ENCODE measurements at regions not wholly inside any gene's neighbourhood (a gene's known extent, or its start where the extent isn't known, plus 50 kb on each side); places are given as distances from the start of the nearest gene placed in this dataset.

- no peak for TF ChIP-seq ZC3H11A (IDR thresholded peaks at IDR 0.05)
- no peak for TF ChIP-seq CBX8 (IDR thresholded peaks at IDR 0.05)
- no peak for TF ChIP-seq BCL3 (IDR thresholded peaks at IDR 0.05)
- no peak for TF ChIP-seq EP300 (IDR thresholded peaks at IDR 0.05)
- TF ChIP-seq RCOR1 (IDR thresholded peaks at IDR 0.05; ENCODE audit: low read depth, low read length) = no peak
- TF ChIP-seq MAZ (IDR thresholded peaks at IDR 0.05; ENCODE audit: borderline replicate concordance, low read depth, low read length) = no peak
- TF ChIP-seq SMC3 (IDR thresholded peaks at IDR 0.05) = no peak
- TF ChIP-seq FOSL2 (IDR thresholded peaks at IDR 0.05) = no peak
- no peak for TF ChIP-seq FOSL2 (CRISPR knock-in tag; IDR thresholded peaks at IDR 0.05)
- TF ChIP-seq NPAS2 (CRISPR knock-in tag; IDR thresholded peaks at IDR 0.05; ENCODE audit: borderline replicate concordance) = no peak
- no peak for TF ChIP-seq EHMT2 (IDR thresholded peaks at IDR 0.05; ENCODE audit: low read depth)
- no peak for TF ChIP-seq KDM5A (IDR thresholded peaks at IDR 0.05)
- no peak for TF ChIP-seq CBX2 (IDR thresholded peaks at IDR 0.05; ENCODE audit: borderline replicate concordance, low read depth)
- TF ChIP-seq FOSB (CRISPR knock-in tag; IDR thresholded peaks at IDR 0.05) = no peak
- no peak for TF ChIP-seq HOXB5 (CRISPR knock-in tag; IDR thresholded peaks at IDR 0.05)
- TF ChIP-seq JUNB (IDR thresholded peaks at IDR 0.05) = no peak
- TF ChIP-seq ZFP36 (IDR thresholded peaks at IDR 0.05; ENCODE audit: borderline replicate concordance, partially characterized antibody) = no peak
- TF ChIP-seq RARB (CRISPR knock-in tag; IDR thresholded peaks at IDR 0.05) = no peak
- no peak for TF ChIP-seq ELK1 (IDR thresholded peaks at IDR 0.05; ENCODE audit: low read depth, low read length)
- no peak for TF ChIP-seq KDM1A (IDR thresholded peaks at IDR 0.05; ENCODE audit: low read depth)
- no peak for TF ChIP-seq HOXB13 (CRISPR knock-in tag; IDR thresholded peaks at IDR 0.05; ENCODE audit: low read depth)
- Histone ChIP-seq H3K4me2 (no peak overlapping the region), H3K4me3 (no peak overlapping the region), H3K4me1 (no peaks in the 10 kb centered on the region), H3K27ac (no peak overlapping the region), H3K9me3 (0 out of 3 replicates have a peak, but pooled peaks cover 3% of the 10 kb centered on the region)
- ATAC-seq (no peak), FAIRE-seq (no peak), DNase-seq (ENCODE audit: low read depth in 1 of 2, low spot score in 1 of 2) (no peak)
- CTCF ChIA-PET = interaction anchor here (1.2 to 1.6 kb wide), 2 partner anchors 10 to 29 kb away, joined by 3 read pairs; no protein-coding TSS in a partner anchor
- POLR2A ChIA-PET = no interaction called here
- 87% methylated on average over 10 of the region's 10 CpGs for WGBS (ENCODE audit: missing lambda C conversion rate)
These were observed 131.4 kb upstream of the ID2 start for GRCh38 chr2:8550481-8550880.

DNA sequence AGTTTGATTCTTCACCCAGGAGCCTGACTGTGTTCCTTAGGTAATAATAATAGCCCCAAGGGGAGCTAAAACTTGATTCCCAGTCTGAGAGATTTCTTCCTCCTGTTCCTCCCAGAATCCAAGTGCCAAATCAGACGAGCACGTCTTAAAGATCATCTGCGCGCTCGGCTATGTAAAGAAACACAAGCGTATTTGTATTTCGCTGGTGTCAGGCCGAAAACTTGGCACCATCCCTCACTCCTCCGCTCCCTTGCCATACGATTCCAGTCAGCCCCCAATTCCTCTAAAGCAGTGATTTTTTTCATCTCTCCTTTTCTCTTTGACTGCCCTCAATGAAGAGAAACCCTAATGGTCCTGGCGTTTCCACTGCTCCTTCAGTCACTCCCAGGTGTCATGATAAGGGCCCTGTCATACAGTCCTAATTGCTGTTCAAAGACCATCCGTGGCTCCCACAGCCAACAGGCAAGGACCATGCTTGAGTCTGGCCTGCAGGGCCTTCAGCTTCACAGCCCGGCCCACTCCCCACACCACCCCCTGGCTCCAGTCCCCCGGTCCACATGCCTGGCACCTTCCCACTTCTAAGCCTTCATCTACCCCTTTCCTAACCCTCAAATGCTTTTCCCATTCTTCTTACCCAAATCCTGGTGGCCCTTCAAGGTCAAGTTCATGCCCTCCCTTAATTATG is 130.8 kb upstream of the ID2 start:
- ChIA-PET POLR2A (no interaction called here), CTCF (no interaction called here)
- no peak overlapping the region for H3K4me2 ChIP-seq
- DNase-seq (ENCODE audit: low read depth in 1 of 2, low spot score in 1 of 2) = no peak
- H3K9me3 ChIP-seq = 0 out of 3 replicates have a peak, but pooled peaks cover 3% of the 10 kb centered on the region
- no peaks in the 10 kb centered on the region for H3K4me1 ChIP-seq
- no peak for ATAC-seq
- WGBS (ENCODE audit: missing lambda C conversion rate) = 82% methylated on average over 14 of the region's 14 CpGs
- TF ChIP-seq BCL3 (IDR thresholded peaks at IDR 0.05) = no peak
- no peak for TF ChIP-seq CBX2 (IDR thresholded peaks at IDR 0.05; ENCODE audit: borderline replicate concordance, low read depth)
- no peak for TF ChIP-seq FOSL2 (IDR thresholded peaks at IDR 0.05)
- no peak for TF ChIP-seq FOSL2 (CRISPR knock-in tag; IDR thresholded peaks at IDR 0.05)
- no peak for TF ChIP-seq MAX (IDR thresholded peaks at IDR 0.05)
- no peak for TF ChIP-seq RAD21 (conservative IDR thresholded peaks at IDR 0.05 in 1 of 2, IDR thresholded peaks at IDR 0.05 in 1 of 2)
- no peak for TF ChIP-seq EP300 (IDR thresholded peaks at IDR 0.05)
- TF ChIP-seq USF2 (IDR thresholded peaks at IDR 0.05) = no peak
- TF ChIP-seq SREBF2 (IDR thresholded peaks at IDR 0.05) = no peak
- no peak for TF ChIP-seq HES2 (IDR thresholded peaks at IDR 0.05)
- no peak for TF ChIP-seq HDAC2 (IDR thresholded peaks at IDR 0.05)
- TF ChIP-seq ZFP36 (IDR thresholded peaks at IDR 0.05; ENCODE audit: borderline replicate concordance, partially characterized antibody) = no peak
- TF ChIP-seq, protein P1, sequence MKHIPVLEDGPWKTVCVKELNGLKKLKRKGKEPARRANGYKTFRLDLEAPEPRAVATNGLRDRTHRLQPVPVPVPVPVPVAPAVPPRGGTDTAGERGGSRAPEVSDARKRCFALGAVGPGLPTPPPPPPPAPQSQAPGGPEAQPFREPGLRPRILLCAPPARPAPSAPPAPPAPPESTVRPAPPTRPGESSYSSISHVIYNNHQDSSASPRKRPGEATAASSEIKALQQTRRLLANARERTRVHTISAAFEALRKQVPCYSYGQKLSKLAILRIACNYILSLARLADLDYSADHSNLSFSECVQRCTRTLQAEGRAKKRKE (CRISPR knock-in tag; IDR thresholded peaks at IDR 0.05; ENCODE audit: low read depth) = no peak
- no peak for TF ChIP-seq NPAS2 (CRISPR knock-in tag; IDR thresholded peaks at IDR 0.05; ENCODE audit: borderline replicate concordance)
- FAIRE-seq = no peak
- H3K4me3 ChIP-seq = no peak overlapping the region
- H3K27ac ChIP-seq = no peak overlapping the region
